Astrocyte of the cerebellum (primary cell): ENCODE measurements at regions not wholly inside any gene's neighbourhood (a gene's known extent, or its start where the extent isn't known, plus 50 kb on each side); places are given as distances from the start of the nearest gene placed in this dataset.

Experiments
- DNase-seq: peaks from one replicate; pipeline ENCODE4 v3.0.0-alpha.2; 2011; ENCODE audit warnings: low read depth
- H3K4me3 ChIP-seq: 2 replicates; pipeline ENCODE4 v1.5.1; 2011; ENCODE audit warnings: mild to moderate bottlenecking, low read depth, low read length, moderate library complexity
- in situ Hi-C: cut with HindIII; loops from 2 replicates; pipeline ENCODE4 v1.10.0; 2017; ENCODE audit warnings: low sequenced_read_pairs
- TF ChIP-seq, protein P1 (sequence below): IDR thresholded peaks from 2 replicates; pipeline ENCODE4 v1.5.1; 2012; ENCODE audit warnings: low read length, low read depth, moderate library complexity, mild to moderate bottlenecking; ENCODE audit errors: missing control alignments

DNA sequence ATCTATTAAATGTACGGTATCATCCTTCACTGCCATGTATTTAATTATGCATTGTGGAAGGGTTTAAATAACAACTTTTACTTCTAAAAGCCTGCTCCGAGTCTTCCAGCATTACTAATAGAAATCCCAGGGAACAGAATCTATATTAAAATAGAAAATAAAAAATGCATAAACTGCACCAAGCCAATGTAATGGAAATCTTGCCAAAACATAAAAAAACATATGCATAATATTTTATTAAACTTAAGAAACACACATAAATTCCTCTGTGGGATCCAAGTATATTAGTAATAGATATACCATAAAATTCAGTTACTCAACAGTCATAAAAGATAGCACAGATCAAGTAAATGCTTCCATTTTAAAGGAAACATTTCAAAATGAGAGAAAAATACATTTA is 175.6 kb downstream of the TDRD15 start:
- TF ChIP-seq, protein P1, sequence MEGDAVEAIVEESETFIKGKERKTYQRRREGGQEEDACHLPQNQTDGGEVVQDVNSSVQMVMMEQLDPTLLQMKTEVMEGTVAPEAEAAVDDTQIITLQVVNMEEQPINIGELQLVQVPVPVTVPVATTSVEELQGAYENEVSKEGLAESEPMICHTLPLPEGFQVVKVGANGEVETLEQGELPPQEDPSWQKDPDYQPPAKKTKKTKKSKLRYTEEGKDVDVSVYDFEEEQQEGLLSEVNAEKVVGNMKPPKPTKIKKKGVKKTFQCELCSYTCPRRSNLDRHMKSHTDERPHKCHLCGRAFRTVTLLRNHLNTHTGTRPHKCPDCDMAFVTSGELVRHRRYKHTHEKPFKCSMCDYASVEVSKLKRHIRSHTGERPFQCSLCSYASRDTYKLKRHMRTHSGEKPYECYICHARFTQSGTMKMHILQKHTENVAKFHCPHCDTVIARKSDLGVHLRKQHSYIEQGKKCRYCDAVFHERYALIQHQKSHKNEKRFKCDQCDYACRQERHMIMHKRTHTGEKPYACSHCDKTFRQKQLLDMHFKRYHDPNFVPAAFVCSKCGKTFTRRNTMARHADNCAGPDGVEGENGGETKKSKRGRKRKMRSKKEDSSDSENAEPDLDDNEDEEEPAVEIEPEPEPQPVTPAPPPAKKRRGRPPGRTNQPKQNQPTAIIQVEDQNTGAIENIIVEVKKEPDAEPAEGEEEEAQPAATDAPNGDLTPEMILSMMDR, result no peak
- no peak for DNase-seq
- H3K4me3 ChIP-seq, result no peak overlapping the region
- in situ Hi-C loops, result no loop called here

- TF ChIP-seq, protein P1, result no peak
- DNase-seq, result no peak
- in situ Hi-C loops, result no loop called here
- H3K4me3 ChIP-seq, result no peak overlapping the region
Observed at GRCh38 chr2:21301871-21302455, 178.2 kb downstream of the TDRD15 start.

DNA sequence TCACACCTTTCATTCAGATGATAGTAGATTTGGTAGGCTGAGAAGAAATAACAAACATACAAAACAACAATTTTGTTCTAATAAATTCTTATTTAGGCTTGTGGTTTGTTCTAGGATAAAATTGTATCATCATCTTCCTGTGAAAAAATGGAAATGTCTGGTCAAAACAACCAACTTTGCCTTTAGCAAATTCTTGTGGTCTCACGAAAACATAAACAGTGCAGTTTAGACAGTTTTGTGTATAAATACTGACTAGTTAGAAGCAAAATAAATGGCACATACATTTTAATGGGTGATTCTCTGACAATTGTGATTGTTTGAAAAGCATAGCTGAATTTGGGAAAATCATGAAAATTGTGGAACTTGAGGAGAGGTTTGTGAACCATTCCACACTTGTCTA is 180.1 kb downstream of the TDRD15 start:
- TF ChIP-seq, protein P1, result no peak

GRCh38 chr2:21305581-21305980 is 181.8 kb downstream of the TDRD15 start:
- no peak overlapping the region for H3K4me3 ChIP-seq
- in situ Hi-C loops, result no loop called here
- TF ChIP-seq, protein P1, result no peak
- no peak for DNase-seq

More for the DNA sequence above, 180.1 kb downstream of the TDRD15 start:
- DNase-seq, result no peak
- in situ Hi-C loops, result no loop called here
- H3K4me3 ChIP-seq, result no peak overlapping the region

DNA sequence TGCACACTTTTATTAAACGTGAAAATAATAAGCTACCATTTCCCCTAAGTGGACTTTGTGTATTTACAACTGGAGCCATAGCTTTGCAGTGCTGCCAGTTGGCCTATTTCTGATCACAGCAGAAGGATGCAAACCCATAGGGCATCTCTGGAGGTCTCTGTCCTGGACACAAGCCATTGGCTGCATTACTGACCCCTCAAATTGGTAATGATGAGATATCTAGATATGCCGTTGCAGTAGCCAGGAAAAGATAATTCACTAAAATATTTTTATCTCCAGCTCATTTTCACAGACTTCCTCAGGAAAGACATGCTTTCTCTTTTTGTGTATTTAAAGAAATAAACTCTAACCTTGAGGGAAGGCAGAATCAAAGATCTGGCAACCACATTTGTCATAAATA is 182.5 kb downstream of the TDRD15 start:
- H3K4me3 ChIP-seq, result no peak overlapping the region
- TF ChIP-seq, protein P1, result no peak
- no peak for DNase-seq
- in situ Hi-C loops, result no loop called here

DNA sequence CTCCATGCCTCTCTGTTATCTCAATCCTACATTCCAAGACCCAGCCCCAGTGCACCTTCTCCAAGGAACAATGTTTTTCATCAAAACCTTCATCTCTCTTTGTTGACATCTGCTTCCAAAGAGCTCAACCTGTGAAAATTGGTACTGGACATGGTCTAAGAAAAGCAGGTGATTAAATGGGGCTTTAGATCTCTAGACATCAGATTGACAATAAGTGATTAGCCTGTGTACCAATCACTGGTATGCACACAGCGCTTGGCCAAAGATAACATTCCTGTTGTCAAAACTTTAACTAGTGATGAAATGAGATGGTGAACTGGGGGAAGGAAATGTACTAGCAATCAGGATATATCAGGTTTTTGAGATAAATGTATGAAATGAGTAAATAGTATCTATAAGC is 183.3 kb downstream of the TDRD15 start:
- TF ChIP-seq, protein P1, result no peak
- in situ Hi-C loops, result no loop called here
- DNase-seq, result no peak
- H3K4me3 ChIP-seq, result no peak overlapping the region
